ENCODE measurements at regions not wholly inside any gene's neighbourhood (a gene's known extent, or its start where the extent isn't known, plus 50 kb on each side); places are given as distances from the start of the nearest gene placed in this dataset.

- TF ChIP-seq POLR2A (IDR thresholded peaks at IDR 0.05): no peak
- no peak for TF ChIP-seq CTCF (IDR thresholded peaks at IDR 0.05)
Observed at GRCh38 chr3:182728238-182728637, 65.1 kb upstream of the ATP11B start.

Data from body of pancreas (tissue), 4 donors.